Naive thymus-derived CD8-positive, alpha-beta T cell (primary cell): ENCODE measurements at regions not wholly inside any gene's neighbourhood (a gene's known extent, or its start where the extent isn't known, plus 50 kb on each side); places are given as distances from the start of the nearest gene placed in this dataset.
"Not testable (repeated sequence)": the region's sequence is repeated elsewhere in the genome, so short reads cannot be mapped to it uniquely, and the experiment has no call there.

ENCODE experiments used
- ATAC-seq, 2 donors: fragments of 150-1000 bp; cut with Tn5 transposase in 1 of 2; sonication (Bioruptor Pico), chemical (Tn5 transposase) in 1 of 2; 1 replicate in 1 of 2; 2 replicates in 1 of 2; pipeline ENCODE4 v1.10.0; 2021; ENCODE audit warnings: mild to moderate bottlenecking in 2 of 2, moderate library complexity in 2 of 2
- POLR2A ChIA-PET: fragments of 350-600 bp; sonication (Branson Sonifier 250); formaldehyde crosslinking; loops from one replicate; lab custom pipeline; 2021; ENCODE audit warnings: antibody characterized with exemption; lab: Charles Lee
- DNase-seq, 10 donors: peaks; one replicate each; pipeline versions ENCODE4 v3.0.0 to v3.0.0-alpha.2; 2020 to 2022
- H3K27ac Mint-ChIP-seq, 10 donors: one replicate each; pipeline ENCODE4 v1.8.0; 2020 to 2022; ENCODE audit warnings: mild to moderate bottlenecking in 10 of 10, mixed read lengths in 10 of 10, moderate library complexity in 4 of 10, inconsistent platforms in 1 of 10
- H3K27me3 Mint-ChIP-seq, 5 donors: one replicate each; pipeline ENCODE4 v1.8.0; 2021 to 2022; ENCODE audit warnings: mixed read lengths in 5 of 5
- H3K36me3 Mint-ChIP-seq, 3 donors: one replicate each; pipeline ENCODE4 v1.8.0; 2020 to 2022; ENCODE audit warnings: mixed read lengths in 3 of 3, mild to moderate bottlenecking in 2 of 3, inconsistent platforms in 1 of 3
- H3K4me1 Mint-ChIP-seq, 4 donors: one replicate each; pipeline ENCODE4 v1.8.0; 2021 to 2022; ENCODE audit warnings: mixed read lengths in 4 of 4
- H3K4me3 Mint-ChIP-seq, 10 donors: one replicate each; pipeline ENCODE4 v1.8.0; 2020 to 2022; ENCODE audit warnings: mild to moderate bottlenecking in 10 of 10, mixed read lengths in 10 of 10, moderate library complexity in 6 of 10, inconsistent platforms in 1 of 10
- H3K9me3 Mint-ChIP-seq, 9 donors: one replicate each; pipeline ENCODE4 v1.8.0; 2020 to 2022; ENCODE audit warnings: mixed read lengths in 9 of 9, mild to moderate bottlenecking in 3 of 9, inconsistent platforms in 1 of 9, moderate library complexity in 1 of 9

DNA sequence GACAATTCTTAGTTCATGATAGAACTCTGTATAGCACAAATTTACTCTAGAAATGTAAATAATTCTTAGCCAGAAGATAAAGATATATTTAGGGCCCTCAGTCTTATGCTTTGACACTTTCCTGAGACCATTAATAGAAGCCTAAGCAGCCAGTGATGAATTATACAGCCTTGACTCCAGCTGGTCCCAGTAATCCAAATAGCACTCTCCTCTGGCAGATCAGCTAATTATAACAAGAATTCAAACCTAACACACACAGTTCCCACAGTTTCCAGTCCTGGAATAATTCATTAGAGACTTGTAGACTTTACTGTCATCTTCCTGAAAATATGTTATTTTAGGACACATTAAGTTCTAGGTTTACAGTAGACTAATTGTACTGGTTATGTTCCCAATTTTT, 50.4 kb downstream of the SHOC1 start:
- POLR2A ChIA-PET: no interaction called here
- no peaks in the 10 kb centered on the region for H3K27me3 Mint-ChIP-seq
- ATAC-seq (no peak), DNase-seq (no peak)
- no peaks in the 10 kb centered on the region for H3K9me3 Mint-ChIP-seq
- peaks cover 0 to 3% (median under 1%) of the 10 kb centered on the region in 4 donors for H3K4me1 Mint-ChIP-seq
- H3K36me3 Mint-ChIP-seq: peaks cover 0 to 2% (median 1%) of the 10 kb centered on the region in 3 donors
- no peak overlapping the region for H3K4me3 Mint-ChIP-seq
- no peak overlapping the region for H3K27ac Mint-ChIP-seq

DNA sequence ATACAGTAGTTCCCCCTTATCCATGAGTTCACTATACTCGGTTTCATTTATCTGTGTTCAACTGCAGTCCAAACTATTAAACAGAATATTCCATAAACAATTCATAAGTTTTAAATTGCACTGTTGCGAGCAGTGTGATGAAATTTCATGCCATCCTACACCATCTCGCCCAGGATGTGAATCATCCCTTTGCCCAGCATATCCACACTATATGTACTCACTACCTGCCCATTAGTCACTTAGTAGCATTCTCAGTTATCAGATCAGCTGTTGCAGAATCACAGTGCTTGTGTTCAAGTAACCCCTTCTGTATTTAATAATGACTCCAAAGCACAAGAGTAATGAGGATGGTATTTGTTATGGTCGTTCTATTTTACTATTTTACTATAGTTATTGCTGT, 51.5 kb downstream of the SHOC1 start:
- Mint-ChIP-seq H3K36me3 (peaks cover 0 to 2% (median 0%) of the 10 kb centered on the region in 3 donors), H3K4me3 (no peak overlapping the region), H3K9me3 (no peaks in the 10 kb centered on the region), H3K27me3 (no peaks in the 10 kb centered on the region), H3K4me1 (peaks cover 0 to under 1% (median 0%) of the 10 kb centered on the region in 4 donors), H3K27ac (no peak overlapping the region)
- ATAC-seq: no peak
- POLR2A ChIA-PET: no interaction called here
- DNase-seq: no peak

GRCh38 chr9:111740739-111741138, 54.0 kb downstream of the SHOC1 start:
- DNase-seq (no peak), ATAC-seq (no peak)
- Mint-ChIP-seq H3K9me3 (peaks cover 0 to 7% (median 0%) of the 10 kb centered on the region in 9 donors), H3K4me3 (no peak overlapping the region), H3K4me1 (no peaks in the 10 kb centered on the region), H3K27ac (no peak overlapping the region), H3K36me3 (peaks cover 2 to 5% (median 2%) of the 10 kb centered on the region in 3 donors), H3K27me3 (no peaks in the 10 kb centered on the region)
- POLR2A ChIA-PET: interaction anchor here (0.5 kb wide), 1 partner anchor 53 kb away, joined by 4 read pairs; no protein-coding TSS in a partner anchor

DNA sequence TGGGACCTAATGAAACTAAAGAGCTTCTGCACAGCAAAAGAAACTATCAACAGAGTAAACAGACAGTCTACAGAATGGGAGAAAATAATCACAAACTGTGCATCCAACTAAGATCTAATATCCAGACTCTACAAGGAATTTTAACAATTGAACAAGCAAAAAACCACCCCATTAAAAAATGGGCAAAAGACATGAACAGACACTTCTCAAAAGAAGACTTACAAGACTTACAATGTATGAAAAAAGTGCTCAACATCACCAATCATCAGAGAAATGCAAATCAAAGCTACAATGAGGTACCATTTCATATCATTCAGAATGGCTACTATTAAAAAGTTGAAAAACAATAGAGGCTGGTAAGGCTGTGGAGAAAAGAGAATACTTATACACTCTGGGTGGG, 58.0 kb downstream of the SHOC1 start:
- Mint-ChIP-seq H3K36me3 (peaks cover 0 to 7% (median 6%) of the 10 kb centered on the region in 3 donors), H3K9me3 (peaks cover 0 to 14% (median 5%) of the 10 kb centered on the region in 9 donors), H3K27me3 (no peaks in the 10 kb centered on the region), H3K4me1 (no peaks in the 10 kb centered on the region), H3K4me3 (no peak overlapping the region), H3K27ac (no peak overlapping the region)
- no peak for ATAC-seq
- POLR2A ChIA-PET: no interaction called here
- no peak for DNase-seq

- H3K4me1 Mint-ChIP-seq, H3K27ac Mint-ChIP-seq, H3K4me3 Mint-ChIP-seq, DNase-seq, POLR2A ChIA-PET, H3K27me3 Mint-ChIP-seq, ATAC-seq: not testable (repeated sequence)
- peaks cover 0 to 17% (median 12%) of the 10 kb centered on the region in 3 donors for H3K36me3 Mint-ChIP-seq
- H3K9me3 Mint-ChIP-seq: peaks cover 1 to 16% (median 8%) of the 10 kb centered on the region in 9 donors
Measured at GRCh38 chr9:111735344-111735743, 59.4 kb downstream of the SHOC1 start.

- peaks cover 15 to 34% (median 28%) of the 10 kb centered on the region in 3 donors for H3K36me3 Mint-ChIP-seq
- H3K27ac Mint-ChIP-seq: no peak overlapping the region
- no peak overlapping the region for H3K4me3 Mint-ChIP-seq
- peaks cover 6 to 27% (median 13%) of the 10 kb centered on the region in 9 donors for H3K9me3 Mint-ChIP-seq
- H3K27me3 Mint-ChIP-seq: no peaks in the 10 kb centered on the region
- no peak for DNase-seq
- POLR2A ChIA-PET: no interaction called here
- ATAC-seq: no peak
- H3K4me1 Mint-ChIP-seq: no peaks in the 10 kb centered on the region
Measured at GRCh38 chr9:111731928-111732327, 62.8 kb downstream of the SHOC1 start.

DNA sequence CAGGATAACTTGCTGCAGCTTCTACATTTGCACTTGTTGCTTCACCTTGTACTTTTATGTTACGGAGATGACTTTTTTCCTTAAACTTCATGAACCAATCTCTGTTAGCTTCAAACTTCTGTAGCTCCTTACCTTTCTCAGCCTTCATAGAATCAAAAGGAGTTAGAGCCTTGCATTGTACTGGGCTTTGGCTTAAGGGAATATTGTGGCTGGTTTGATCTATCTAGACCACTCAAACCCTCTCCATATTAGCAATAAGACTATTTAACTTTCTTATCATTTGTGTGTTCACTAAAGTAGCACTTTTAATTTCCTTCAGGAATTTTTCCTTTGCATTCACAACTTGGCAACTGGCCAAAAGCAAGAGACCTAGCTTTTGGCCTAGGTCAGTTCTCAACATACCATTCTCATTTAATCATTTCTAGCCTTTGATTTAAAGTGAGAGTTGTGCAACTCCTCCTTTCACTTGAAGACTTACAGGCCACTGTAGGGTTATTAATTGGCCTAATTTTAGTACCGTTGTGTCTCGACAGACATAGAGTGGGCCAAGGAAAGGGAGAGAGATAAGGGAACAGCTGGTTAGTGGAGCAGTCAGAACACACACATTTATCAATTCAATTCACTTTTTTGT, 63.7 kb downstream of the SHOC1 start:
- DNase-seq (no peak), ATAC-seq (no peak)
- H3K27ac Mint-ChIP-seq: no peak overlapping the region
- peaks cover 6 to 23% (median 12%) of the 10 kb centered on the region in 9 donors for H3K9me3 Mint-ChIP-seq
- POLR2A ChIA-PET: no interaction called here
- H3K36me3 Mint-ChIP-seq: peaks cover 15 to 32% (median 27%) of the 10 kb centered on the region in 3 donors
- H3K27me3 Mint-ChIP-seq: no peaks in the 10 kb centered on the region
- H3K4me3 Mint-ChIP-seq: no peak overlapping the region
- H3K4me1 Mint-ChIP-seq: no peaks in the 10 kb centered on the region

- H3K4me3 Mint-ChIP-seq: no peak overlapping the region
- H3K27ac Mint-ChIP-seq: no peak overlapping the region
- H3K4me1 Mint-ChIP-seq: no peaks in the 10 kb centered on the region
- DNase-seq (no peak), ATAC-seq (no peak)
- peaks cover 2 to 14% (median 9%) of the 10 kb centered on the region in 9 donors for H3K9me3 Mint-ChIP-seq
- peaks cover 15 to 27% (median 22%) of the 10 kb centered on the region in 3 donors for H3K36me3 Mint-ChIP-seq
- no peaks in the 10 kb centered on the region for H3K27me3 Mint-ChIP-seq
- POLR2A ChIA-PET: no interaction called here
Measured at GRCh38 chr9:111728617-111729366, 65.9 kb downstream of the SHOC1 start.

GRCh38 chr9:111728143-111728542, 66.6 kb downstream of the SHOC1 start:
- ATAC-seq (no peak), DNase-seq (no peak)
- POLR2A ChIA-PET: no interaction called here
- no peak overlapping the region for H3K4me3 Mint-ChIP-seq
- peaks cover 2 to 14% (median 9%) of the 10 kb centered on the region in 9 donors for H3K9me3 Mint-ChIP-seq
- peaks cover 19 to 27% (median 22%) of the 10 kb centered on the region in 3 donors for H3K36me3 Mint-ChIP-seq
- H3K4me1 Mint-ChIP-seq: no peaks in the 10 kb centered on the region
- H3K27ac Mint-ChIP-seq: no peak overlapping the region
- H3K27me3 Mint-ChIP-seq: no peaks in the 10 kb centered on the region

GRCh38 chr9:111726949-111727348, 65.5 kb downstream of the GNG10 start:
- no peak overlapping the region for H3K4me3 Mint-ChIP-seq
- POLR2A ChIA-PET: no interaction called here
- H3K9me3 Mint-ChIP-seq: peaks cover 2 to 14% (median 9%) of the 10 kb centered on the region in 9 donors

DNA sequence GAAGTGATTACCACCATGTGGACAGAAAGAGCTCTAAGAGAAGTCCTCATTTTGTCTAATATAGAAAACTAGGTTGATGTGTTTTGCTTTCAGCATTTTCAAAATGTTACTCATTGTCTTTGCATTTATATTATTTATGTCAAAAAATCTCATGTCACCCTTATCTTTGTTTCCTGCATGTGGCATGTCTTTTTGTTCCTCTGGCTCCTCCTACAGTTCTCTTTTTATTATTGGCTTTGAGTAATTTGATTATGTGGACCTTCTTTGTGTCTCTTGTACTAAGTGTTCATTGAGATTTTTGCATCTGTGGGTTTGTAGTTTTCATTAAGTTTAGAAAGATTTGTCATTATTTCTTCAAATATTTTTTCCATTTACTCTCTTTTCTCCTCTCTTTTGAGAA, 58.8 kb downstream of the GNG10 start:
- no peaks in the 10 kb centered on the region for H3K27me3 Mint-ChIP-seq
- POLR2A ChIA-PET: no interaction called here

More at GRCh38 chr9:111726949-111727348, 65.5 kb downstream of the GNG10 start:
- no peak for DNase-seq
- no peak for ATAC-seq
- Mint-ChIP-seq H3K36me3 (peaks cover 19 to 27% (median 22%) of the 10 kb centered on the region in 3 donors), H3K27ac (no peak overlapping the region), H3K27me3 (no peaks in the 10 kb centered on the region), H3K4me1 (no peaks in the 10 kb centered on the region)

More for the DNA sequence above, 58.8 kb downstream of the GNG10 start:
- DNase-seq: no peak
- peaks cover 0 to 4% (median 2%) of the 10 kb centered on the region in 3 donors for H3K36me3 Mint-ChIP-seq
- no peaks in the 10 kb centered on the region for H3K9me3 Mint-ChIP-seq
- peaks cover 0 to 3% (median 0%) of the 10 kb centered on the region in 4 donors for H3K4me1 Mint-ChIP-seq
- H3K4me3 Mint-ChIP-seq: no peak overlapping the region
- H3K27ac Mint-ChIP-seq: no peak overlapping the region
- no peak for ATAC-seq
